Neural crest cell (in vitro differentiated cells): ENCODE measurements at regions not wholly inside any gene's neighbourhood (a gene's known extent, or its start where the extent isn't known, plus 50 kb on each side); places are given as distances from the start of the nearest gene placed in this dataset.

Experiments
- DNase-seq: peaks from one replicate; pipeline ENCODE4 v3.0.0; 2021; ENCODE audit warnings: low read depth, mixed read lengths, low spot score
- H3K27ac Mint-ChIP-seq: one replicate; pipeline ENCODE4 v1.8.0; 2021; ENCODE audit warnings: mild to moderate bottlenecking, mixed read lengths; ENCODE audit not compliant: unreplicated experiment
- H3K27me3 Mint-ChIP-seq: 2 replicates; pipeline ENCODE4 v1.8.0; 2021; ENCODE audit warnings: low read depth, mild to moderate bottlenecking, mixed read lengths
- H3K36me3 Mint-ChIP-seq: 2 replicates; pipeline ENCODE4 v1.8.0; 2021; ENCODE audit warnings: low read depth, mild to moderate bottlenecking, mixed read lengths
- H3K4me1 Mint-ChIP-seq: 2 replicates; pipeline ENCODE4 v1.8.0; 2021; ENCODE audit warnings: mixed read lengths
- H3K4me3 Mint-ChIP-seq: one replicate; pipeline ENCODE4 v1.8.0; 2021; ENCODE audit warnings: mild to moderate bottlenecking, mixed read lengths
- H3K9me3 Mint-ChIP-seq: 2 replicates; pipeline ENCODE4 v1.8.0; 2021; ENCODE audit warnings: mixed read lengths
- CTCF ChIP-seq: fragments of 200-600 bp; sonication (generic); conservative IDR thresholded peaks from 2 replicates; pipeline ENCODE4 v1.5.0; 2021; ENCODE audit warnings: antibody characterized with exemption, mild to moderate bottlenecking

GRCh38 chr3:76152028-76152427, 366.7 kb upstream of the ZNF717 start:
- H3K27me3 Mint-ChIP-seq, result no peaks in the 10 kb centered on the region

GRCh38 chr3:76161856-76162255, 376.5 kb upstream of the ZNF717 start:
- Mint-ChIP-seq H3K36me3 (no peaks in the 10 kb centered on the region), H3K9me3 (no peaks in the 10 kb centered on the region), H3K4me3 (no peak overlapping the region), H3K4me1 (no peaks in the 10 kb centered on the region), H3K27ac (no peak overlapping the region), H3K27me3 (no peaks in the 10 kb centered on the region)
- no peak for TF ChIP-seq CTCF
- DNase-seq, result no peak

More at GRCh38 chr3:76152028-76152427, 366.7 kb upstream of the ZNF717 start:
- H3K4me1 Mint-ChIP-seq, result no peaks in the 10 kb centered on the region
- no peak overlapping the region for H3K4me3 Mint-ChIP-seq
- DNase-seq, result no peak
- H3K27ac Mint-ChIP-seq, result no peak overlapping the region
- H3K36me3 Mint-ChIP-seq, result no peaks in the 10 kb centered on the region
- no peaks in the 10 kb centered on the region for H3K9me3 Mint-ChIP-seq
- TF ChIP-seq CTCF, result no peak

GRCh38 chr3:76171647-76172046, 386.3 kb upstream of the ZNF717 start:
- DNase-seq, result no peak
- Mint-ChIP-seq H3K27me3 (no peaks in the 10 kb centered on the region), H3K4me3 (no peak overlapping the region), H3K36me3 (no peaks in the 10 kb centered on the region), H3K9me3 (no peaks in the 10 kb centered on the region), H3K27ac (no peak overlapping the region), H3K4me1 (no peaks in the 10 kb centered on the region)
- no peak for TF ChIP-seq CTCF

- Mint-ChIP-seq H3K36me3 (no peaks in the 10 kb centered on the region), H3K4me1 (no peaks in the 10 kb centered on the region), H3K4me3 (no peak overlapping the region), H3K27ac (no peak overlapping the region), H3K27me3 (no peaks in the 10 kb centered on the region), H3K9me3 (no peaks in the 10 kb centered on the region)
- DNase-seq, result no peak
- no peak for TF ChIP-seq CTCF
These were observed 392.3 kb upstream of the ZNF717 start for GRCh38 chr3:76177610-76178009.

- H3K27me3 Mint-ChIP-seq, result no peaks in the 10 kb centered on the region
- no peak for TF ChIP-seq CTCF
- H3K27ac Mint-ChIP-seq, result no peak overlapping the region
- H3K4me1 Mint-ChIP-seq, result no peaks in the 10 kb centered on the region
- H3K36me3 Mint-ChIP-seq, result no peaks in the 10 kb centered on the region
- DNase-seq, result no peak
- no peak overlapping the region for H3K4me3 Mint-ChIP-seq
- no peaks in the 10 kb centered on the region for H3K9me3 Mint-ChIP-seq
These were observed 393.1 kb upstream of the ZNF717 start for GRCh38 chr3:76178412-76178811.

- no peak overlapping the region for H3K27ac Mint-ChIP-seq
- H3K9me3 Mint-ChIP-seq, result peaks cover under 1% of the 10 kb centered on the region
- H3K4me3 Mint-ChIP-seq, result no peak overlapping the region
- DNase-seq, result no peak
- no peaks in the 10 kb centered on the region for H3K36me3 Mint-ChIP-seq
- no peak for TF ChIP-seq CTCF
- H3K4me1 Mint-ChIP-seq, result no peaks in the 10 kb centered on the region
- no peaks in the 10 kb centered on the region for H3K27me3 Mint-ChIP-seq
These were observed 395.9 kb upstream of the ZNF717 start for GRCh38 chr3:76181213-76181612.
